Neural cell (in vitro differentiated cells): ENCODE measurements at regions not wholly inside any gene's neighbourhood (a gene's known extent, or its start where the extent isn't known, plus 50 kb on each side); places are given as distances from the start of the nearest gene placed in this dataset.

ENCODE experiments used
- H2AFZ ChIP-seq: fragments of 200-600, 300-800 bp; sonication (generic), shearing (Covaris generic); 2 replicates; pipeline ENCODE4 v1.6.0; 2014; ENCODE audit warnings: low read depth, mild to moderate bottlenecking, antibody characterized with exemption, low read length, moderate library complexity
- H3F3A ChIP-seq: fragments of 200-600 bp; shearing (Covaris generic); 2 replicates; pipeline ENCODE4 v1.6.1; 2016; ENCODE audit warnings: mild to moderate bottlenecking, moderate library complexity, mixed read lengths, antibody characterized with exemption, low read length; ENCODE audit not compliant: insufficient read depth, poor library complexity, severe bottlenecking
- H3K27ac ChIP-seq: fragments of 200-600, 300-800 bp; sonication (generic), shearing (Covaris generic); 2 replicates; pipeline ENCODE4 v1.5.1; 2014; ENCODE audit warnings: mild to moderate bottlenecking, low read length, moderate library complexity
- H3K27me3 ChIP-seq: fragments of 300-800, 200-600 bp; sonication (generic), shearing (Covaris generic); 2 replicates; pipeline ENCODE4 v1.6.0; 2014; ENCODE audit warnings: mild to moderate bottlenecking, low read depth, low read length, moderate library complexity; ENCODE audit not compliant: insufficient read depth
- H3K36me3 ChIP-seq: fragments of 300-800, 200-600 bp; sonication (generic), shearing (Covaris generic); 2 replicates; pipeline ENCODE4 v1.5.1; 2014; ENCODE audit warnings: mild to moderate bottlenecking, antibody characterized with exemption, low read length, moderate library complexity; ENCODE audit not compliant: insufficient read depth
- H3K4me2 ChIP-seq: fragments of 300-800, 200-600 bp; sonication (generic), shearing (Covaris generic); 2 replicates; pipeline ENCODE4 v1.6.0; 2014; ENCODE audit warnings: mild to moderate bottlenecking, low read length
- H3K4me3 ChIP-seq: fragments of 300-800, 200-600 bp; sonication (generic), shearing (Covaris generic); 2 replicates; pipeline ENCODE4 v1.5.1; 2014; ENCODE audit warnings: mild to moderate bottlenecking, low read length, moderate library complexity
- H3K79me2 ChIP-seq: fragments of 200-600 bp; shearing (Covaris generic); replicated peaks from 2 replicates; pipeline ENCODE4 v1.6.0; 2014; ENCODE audit warnings: mild to moderate bottlenecking, low read length, moderate library complexity; ENCODE audit not compliant: insufficient read depth
- H3K9ac ChIP-seq: fragments of 300-800, 200-600 bp; sonication (generic), shearing (Covaris generic); 2 replicates; pipeline ENCODE4 v1.6.1; 2016; ENCODE audit warnings: mild to moderate bottlenecking, low read length, mixed read lengths
- H3K9me2 ChIP-seq: fragments of 200-600 bp; shearing (Covaris generic); 2 replicates; pipeline ENCODE4 v1.6.1; 2016; ENCODE audit warnings: mild to moderate bottlenecking, low read length, mixed read lengths; ENCODE audit not compliant: insufficient read depth
- H3K9me3 ChIP-seq: fragments of 200-600, 300-800 bp; sonication (generic), shearing (Covaris generic); 2 replicates; pipeline ENCODE4 v1.6.1; 2016; ENCODE audit warnings: mild to moderate bottlenecking, mixed run types, low read length, moderate library complexity, mixed read lengths
- H4K20me1 ChIP-seq: fragments of 200-600 bp; shearing (Covaris generic); 2 replicates; pipeline ENCODE4 v1.6.1; 2016; ENCODE audit warnings: mild to moderate bottlenecking, mixed run types; ENCODE audit not compliant: insufficient read depth
- CTCF ChIP-seq: fragments of 450-650 bp; IDR thresholded peaks from 2 replicates; pipeline ENCODE4 v1.5.1; 2014; ENCODE audit warnings: antibody characterized with exemption, mild to moderate bottlenecking, moderate library complexity; ENCODE audit not compliant: poor library complexity, severe bottlenecking
- EP300 ChIP-seq: fragments of 450-650 bp; conservative IDR thresholded peaks from 2 replicates; pipeline ENCODE4 v1.6.1; 2014; ENCODE audit warnings: antibody characterized with exemption, mild to moderate bottlenecking, moderate library complexity; ENCODE audit not compliant: poor library complexity, severe bottlenecking
- EZH2 ChIP-seq: fragments of 200-600, 300-800 bp; shearing (Covaris generic), sonication (generic); IDR thresholded peaks from 2 replicates; pipeline ENCODE4 v1.6.1; 2014; ENCODE audit warnings: antibody characterized with exemption, low read length, borderline replicate concordance, mild to moderate bottlenecking; ENCODE audit not compliant: insufficient read depth, poor library complexity, severe bottlenecking
- MXI1 ChIP-seq: fragments of 450-650 bp; conservative IDR thresholded peaks from 2 replicates; pipeline ENCODE4 v1.6.1; 2014; ENCODE audit warnings: antibody characterized with exemption, mild to moderate bottlenecking; ENCODE audit not compliant: poor library complexity, severe bottlenecking
- POLR2AphosphoS5 ChIP-seq: IDR thresholded peaks from 2 replicates; pipeline ENCODE4 v1.6.1; 2012
- RAD21 ChIP-seq: fragments of 450-650 bp; conservative IDR thresholded peaks from 2 replicates; pipeline ENCODE4 v1.6.1; 2014; ENCODE audit warnings: antibody characterized with exemption, mild to moderate bottlenecking, moderate library complexity
- REST ChIP-seq: IDR thresholded peaks from 2 replicates; pipeline ENCODE4 v1.6.1; 2012; ENCODE audit warnings: borderline replicate concordance
- SMC3 ChIP-seq: fragments of 450-650 bp; conservative IDR thresholded peaks from 2 replicates; pipeline ENCODE4 v1.6.1; 2014; ENCODE audit warnings: antibody characterized with exemption, mild to moderate bottlenecking, moderate library complexity; ENCODE audit not compliant: poor library complexity
- TAF1 ChIP-seq: IDR thresholded peaks from 2 replicates; pipeline ENCODE4 v1.6.1; 2012; ENCODE audit warnings: low read depth

GRCh38 chr2:42856891-42857632, 64.7 kb upstream of the HAAO start:
- Histone ChIP-seq H3K9ac (no peak overlapping the region), H3K9me3 (peaks cover 4% of the 10 kb centered on the region), H3K27me3 (no peaks in the 10 kb centered on the region), H3K79me2 (no peaks in the 10 kb centered on the region), H3K9me2 (no peaks in the 10 kb centered on the region), H4K20me1 (no peaks in the 10 kb centered on the region), H3K36me3 (no peaks in the 10 kb centered on the region), H2AFZ (no peak overlapping the region), H3K4me2 (no peak overlapping the region), H3F3A (no peaks in the 10 kb centered on the region), H3K4me3 (no peak overlapping the region), H3K27ac (no peak overlapping the region)
- no peak for TF ChIP-seq TAF1
- TF ChIP-seq EP300, result no peak
- no peak for TF ChIP-seq REST
- no peak for TF ChIP-seq SMC3
- no peak for TF ChIP-seq POLR2AphosphoS5
- no peak for TF ChIP-seq MXI1
- no peak for TF ChIP-seq EZH2
- no peak for TF ChIP-seq RAD21
- no peak for TF ChIP-seq CTCF

GRCh38 chr2:42856106-42856860, 63.9 kb upstream of the HAAO start:
- H3K27me3 ChIP-seq, result no peaks in the 10 kb centered on the region
- no peak overlapping the region for H3K9ac ChIP-seq
- H3K27ac ChIP-seq, result no peak overlapping the region
- TF ChIP-seq TAF1 (no peak), EP300 (no peak), POLR2AphosphoS5 (no peak), RAD21 (no peak), REST (no peak), SMC3 (no peak), CTCF (no peak)
- H3K79me2 ChIP-seq, result no peaks in the 10 kb centered on the region
- no peak overlapping the region for H3K4me2 ChIP-seq
- H2AFZ ChIP-seq, result no peak overlapping the region
- H4K20me1 ChIP-seq, result no peaks in the 10 kb centered on the region
- no peaks in the 10 kb centered on the region for H3K36me3 ChIP-seq
- no peaks in the 10 kb centered on the region for H3K9me2 ChIP-seq
- H3F3A ChIP-seq, result no peaks in the 10 kb centered on the region
- H3K4me3 ChIP-seq, result no peak overlapping the region
- H3K9me3 ChIP-seq, result peaks cover 4% of the 10 kb centered on the region
